OCI-LY3 (cell line): ENCODE measurements at regions not wholly inside any gene's neighbourhood (a gene's known extent, or its start where the extent isn't known, plus 50 kb on each side); places are given as distances from the start of the nearest gene placed in this dataset.

Experiments used
- CTCF ChIP-seq: fragments of 200-600, 300-600 bp; sonication (generic); IDR thresholded peaks from 2 replicates; pipeline ENCODE4 v1.5.1; 2014; ENCODE audit warnings: antibody characterized with exemption, low read length, low read depth
- EZH2phosphoT487 ChIP-seq: fragments of 200-600 bp; shearing (Covaris generic); IDR thresholded peaks from 2 replicates; pipeline ENCODE4 v1.6.1; 2018; ENCODE audit warnings: antibody characterized with exemption, mixed run types, low read depth

GRCh38 chr6:134375220-134375580, 57.3 kb upstream of the SGK1 start:
- no peak for TF ChIP-seq CTCF
- TF ChIP-seq EZH2phosphoT487: no peak
